SU-DHL-6 (cell line): ENCODE measurements at regions not wholly inside any gene's neighbourhood (a gene's known extent, or its start where the extent isn't known, plus 50 kb on each side); places are given as distances from the start of the nearest gene placed in this dataset.

ENCODE experiments used
- EZH2phosphoT487 ChIP-seq: fragments of 200-600 bp; sonication (generic), shearing (Covaris generic); conservative IDR thresholded peaks from 2 replicates; pipeline ENCODE4 v1.6.1; 2018; ENCODE audit warnings: mild to moderate bottlenecking, antibody characterized with exemption, low read length, moderate library complexity, mixed read lengths
- TF ChIP-seq, protein P1 (sequence below): fragments of 200-600 bp; sonication (generic); IDR thresholded peaks from one replicate; pipeline ENCODE4 v1.5.1; 2017; ENCODE audit warnings: antibody characterized with exemption, mild to moderate bottlenecking, low read length, moderate library complexity; ENCODE audit not compliant: insufficient read depth, poor library complexity, severe bottlenecking

DNA sequence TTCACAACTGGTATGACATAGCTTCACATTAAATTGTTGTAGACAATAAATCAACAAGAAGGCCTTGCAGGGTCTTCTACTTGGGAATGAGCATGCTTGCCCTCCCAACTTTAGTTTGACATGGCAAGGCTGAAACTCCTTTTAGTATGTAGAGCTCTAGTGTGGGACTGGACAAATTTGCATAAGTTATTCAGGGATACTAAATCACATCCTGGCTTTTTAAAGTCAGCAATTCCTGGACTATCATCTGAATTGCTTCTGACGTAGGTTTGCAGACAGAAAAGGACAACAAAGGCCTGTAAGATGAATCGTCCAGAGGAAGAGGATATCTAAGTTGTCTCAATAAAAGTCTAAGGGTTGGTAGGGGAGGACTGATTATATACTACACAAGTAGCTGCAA, 123.0 kb upstream of the MAGEB16 start:
- TF ChIP-seq, protein P1, sequence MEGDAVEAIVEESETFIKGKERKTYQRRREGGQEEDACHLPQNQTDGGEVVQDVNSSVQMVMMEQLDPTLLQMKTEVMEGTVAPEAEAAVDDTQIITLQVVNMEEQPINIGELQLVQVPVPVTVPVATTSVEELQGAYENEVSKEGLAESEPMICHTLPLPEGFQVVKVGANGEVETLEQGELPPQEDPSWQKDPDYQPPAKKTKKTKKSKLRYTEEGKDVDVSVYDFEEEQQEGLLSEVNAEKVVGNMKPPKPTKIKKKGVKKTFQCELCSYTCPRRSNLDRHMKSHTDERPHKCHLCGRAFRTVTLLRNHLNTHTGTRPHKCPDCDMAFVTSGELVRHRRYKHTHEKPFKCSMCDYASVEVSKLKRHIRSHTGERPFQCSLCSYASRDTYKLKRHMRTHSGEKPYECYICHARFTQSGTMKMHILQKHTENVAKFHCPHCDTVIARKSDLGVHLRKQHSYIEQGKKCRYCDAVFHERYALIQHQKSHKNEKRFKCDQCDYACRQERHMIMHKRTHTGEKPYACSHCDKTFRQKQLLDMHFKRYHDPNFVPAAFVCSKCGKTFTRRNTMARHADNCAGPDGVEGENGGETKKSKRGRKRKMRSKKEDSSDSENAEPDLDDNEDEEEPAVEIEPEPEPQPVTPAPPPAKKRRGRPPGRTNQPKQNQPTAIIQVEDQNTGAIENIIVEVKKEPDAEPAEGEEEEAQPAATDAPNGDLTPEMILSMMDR: no peak
- TF ChIP-seq EZH2phosphoT487: no peak
